Activated naive CD8-positive, alpha-beta T cell treated with anti-CD3 and anti-CD28 coated beads for 36 hours (primary cell): ENCODE measurements at regions not wholly inside any gene's neighbourhood (a gene's known extent, or its start where the extent isn't known, plus 50 kb on each side); places are given as distances from the start of the nearest gene placed in this dataset.

ENCODE experiments used
- DNase-seq: peaks from one replicate; pipeline ENCODE4 v3.0.0; 2021
- H3K27ac Mint-ChIP-seq: one replicate; pipeline ENCODE4 v1.8.0; 2022; ENCODE audit warnings: mild to moderate bottlenecking, moderate library complexity, mixed read lengths
- H3K27me3 Mint-ChIP-seq: one replicate; pipeline ENCODE4 v1.8.0; 2022; ENCODE audit warnings: mild to moderate bottlenecking, mixed read lengths
- H3K36me3 Mint-ChIP-seq: one replicate; pipeline ENCODE4 v1.8.0; 2021; ENCODE audit warnings: mild to moderate bottlenecking, mixed read lengths
- H3K4me1 Mint-ChIP-seq: one replicate; pipeline ENCODE4 v1.8.0; 2021; ENCODE audit warnings: mixed read lengths
- H3K4me3 Mint-ChIP-seq: one replicate; pipeline ENCODE4 v1.8.0; 2022; ENCODE audit warnings: mild to moderate bottlenecking, moderate library complexity, mixed read lengths
- H3K9me3 Mint-ChIP-seq: one replicate; pipeline ENCODE4 v1.8.0; 2022; ENCODE audit warnings: mixed read lengths

- no peaks in the 10 kb centered on the region for H3K9me3 Mint-ChIP-seq
- no peak for DNase-seq
- no peak overlapping the region for H3K4me3 Mint-ChIP-seq
- no peaks in the 10 kb centered on the region for H3K4me1 Mint-ChIP-seq
- no peak overlapping the region for H3K27ac Mint-ChIP-seq
- no peaks in the 10 kb centered on the region for H3K36me3 Mint-ChIP-seq
- peaks cover 3% of the 10 kb centered on the region for H3K27me3 Mint-ChIP-seq
These were observed 173.4 kb downstream of the SETD4 start for GRCh38 chr21:35886887-35887286.

- H3K9me3 Mint-ChIP-seq, result no peaks in the 10 kb centered on the region
- H3K4me3 Mint-ChIP-seq, result no peak overlapping the region
- no peaks in the 10 kb centered on the region for H3K36me3 Mint-ChIP-seq
- H3K27me3 Mint-ChIP-seq, result peaks cover 3% of the 10 kb centered on the region
- no peaks in the 10 kb centered on the region for H3K4me1 Mint-ChIP-seq
- H3K27ac Mint-ChIP-seq, result no peak overlapping the region
- no peak for DNase-seq
These were observed 174.3 kb downstream of the SETD4 start for GRCh38 chr21:35885942-35886541.

GRCh38 chr21:35882791-35883240 is 177.5 kb downstream of the SETD4 start:
- H3K27ac Mint-ChIP-seq, result no peak overlapping the region
- H3K4me3 Mint-ChIP-seq, result no peak overlapping the region
- no peaks in the 10 kb centered on the region for H3K4me1 Mint-ChIP-seq
- no peaks in the 10 kb centered on the region for H3K36me3 Mint-ChIP-seq
- H3K27me3 Mint-ChIP-seq, result peaks cover 3% of the 10 kb centered on the region
- no peak for DNase-seq
- H3K9me3 Mint-ChIP-seq, result no peaks in the 10 kb centered on the region

- Mint-ChIP-seq H3K27me3 (peaks cover 20% of the 10 kb centered on the region), H3K4me1 (no peaks in the 10 kb centered on the region), H3K36me3 (no peaks in the 10 kb centered on the region), H3K9me3 (peaks cover 1% of the 10 kb centered on the region), H3K27ac (no peak overlapping the region), H3K4me3 (no peak overlapping the region)
- no peak for DNase-seq
These were observed 186.9 kb downstream of the SETD4 start for GRCh38 chr21:35873441-35873840.

DNA sequence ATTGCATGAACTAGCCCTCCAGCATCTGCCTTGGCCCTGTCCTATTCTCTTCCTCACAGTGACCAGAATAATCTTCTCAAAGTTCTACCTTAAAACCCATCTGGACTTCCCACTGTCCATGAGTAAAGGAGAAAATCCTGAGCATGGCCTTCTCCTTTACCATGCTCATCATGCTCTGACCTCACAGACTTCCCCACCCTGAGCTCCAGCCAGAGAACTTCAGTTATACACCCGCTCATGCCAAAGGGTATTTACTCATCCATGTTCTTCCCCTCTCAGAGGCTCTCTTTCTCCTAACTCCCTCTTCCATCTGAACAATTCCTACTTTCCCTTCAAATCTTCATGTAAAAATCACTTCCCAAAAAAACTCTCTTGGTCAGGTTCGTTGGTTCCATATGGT is 188.4 kb downstream of the SETD4 start:
- Mint-ChIP-seq H3K36me3 (no peaks in the 10 kb centered on the region), H3K27ac (no peak overlapping the region), H3K4me1 (no peaks in the 10 kb centered on the region), H3K4me3 (no peak overlapping the region), H3K27me3 (peaks cover 20% of the 10 kb centered on the region), H3K9me3 (peaks cover 1% of the 10 kb centered on the region)
- no peak for DNase-seq

GRCh38 chr21:35868869-35869223 is 191.5 kb downstream of the SETD4 start:
- Mint-ChIP-seq H3K4me1 (no peaks in the 10 kb centered on the region), H3K4me3 (no peak overlapping the region), H3K27ac (no peak overlapping the region), H3K27me3 (peaks cover 15% of the 10 kb centered on the region), H3K9me3 (no peaks in the 10 kb centered on the region), H3K36me3 (no peaks in the 10 kb centered on the region)
- no peak for DNase-seq

GRCh38 chr21:35868005-35868868 is 192.1 kb downstream of the SETD4 start:
- Mint-ChIP-seq H3K27ac (no peak overlapping the region), H3K27me3 (peaks cover 15% of the 10 kb centered on the region), H3K4me3 (no peak overlapping the region), H3K4me1 (no peaks in the 10 kb centered on the region), H3K36me3 (no peaks in the 10 kb centered on the region), H3K9me3 (no peaks in the 10 kb centered on the region)
- no peak for DNase-seq

DNA sequence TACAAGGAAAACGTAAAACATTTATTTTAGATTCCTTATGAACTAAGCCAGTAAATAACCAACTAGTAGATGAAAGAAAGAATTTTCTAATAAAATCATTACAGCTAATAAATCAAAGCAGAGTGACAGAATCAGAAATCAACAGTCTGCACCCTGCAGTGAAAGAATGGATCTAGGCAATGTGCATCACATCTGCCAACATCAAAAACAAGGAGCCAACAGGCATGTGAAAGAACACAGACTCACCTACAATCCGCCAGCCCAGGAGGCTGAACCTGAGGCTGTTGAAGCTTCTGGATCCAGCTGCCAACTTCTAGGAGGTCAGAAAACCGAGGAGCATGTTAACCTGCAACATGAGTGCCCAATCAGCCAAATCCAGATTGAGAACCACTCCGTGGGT is 196.3 kb downstream of the SETD4 start:
- peaks cover 5% of the 10 kb centered on the region for H3K27me3 Mint-ChIP-seq
- DNase-seq, result no peak
- H3K4me1 Mint-ChIP-seq, result no peaks in the 10 kb centered on the region
- no peaks in the 10 kb centered on the region for H3K9me3 Mint-ChIP-seq
- H3K4me3 Mint-ChIP-seq, result no peak overlapping the region
- no peaks in the 10 kb centered on the region for H3K36me3 Mint-ChIP-seq
- H3K27ac Mint-ChIP-seq, result no peak overlapping the region

- H3K4me3 Mint-ChIP-seq, result no peak overlapping the region
- DNase-seq, result no peak
- no peaks in the 10 kb centered on the region for H3K4me1 Mint-ChIP-seq
- H3K9me3 Mint-ChIP-seq, result no peaks in the 10 kb centered on the region
- H3K27ac Mint-ChIP-seq, result no peak overlapping the region
- H3K27me3 Mint-ChIP-seq, result peaks cover 5% of the 10 kb centered on the region
- H3K36me3 Mint-ChIP-seq, result no peaks in the 10 kb centered on the region
These were observed 197.4 kb downstream of the SETD4 start for GRCh38 chr21:35862969-35863368.

GRCh38 chr21:35861661-35862060 is 198.7 kb downstream of the SETD4 start:
- Mint-ChIP-seq H3K27ac (no peak overlapping the region), H3K27me3 (peaks cover 5% of the 10 kb centered on the region), H3K9me3 (no peaks in the 10 kb centered on the region), H3K36me3 (no peaks in the 10 kb centered on the region), H3K4me3 (no peak overlapping the region), H3K4me1 (no peaks in the 10 kb centered on the region)
- no peak for DNase-seq

- H3K4me1 Mint-ChIP-seq, result no peaks in the 10 kb centered on the region
- H3K27me3 Mint-ChIP-seq, result peaks cover 5% of the 10 kb centered on the region
- H3K9me3 Mint-ChIP-seq, result no peaks in the 10 kb centered on the region
- no peak for DNase-seq
- no peak overlapping the region for H3K27ac Mint-ChIP-seq
- no peak overlapping the region for H3K4me3 Mint-ChIP-seq
- no peaks in the 10 kb centered on the region for H3K36me3 Mint-ChIP-seq
These were observed 200.0 kb downstream of the SETD4 start for GRCh38 chr21:35860189-35860869.

GRCh38 chr21:35859677-35860076 is 200.6 kb downstream of the SETD4 start:
- Mint-ChIP-seq H3K27me3 (peaks cover 5% of the 10 kb centered on the region), H3K4me3 (no peak overlapping the region), H3K9me3 (no peaks in the 10 kb centered on the region), H3K27ac (no peak overlapping the region), H3K4me1 (no peaks in the 10 kb centered on the region), H3K36me3 (no peaks in the 10 kb centered on the region)
- no peak for DNase-seq

GRCh38 chr21:35857095-35857494 is 203.2 kb downstream of the SETD4 start:
- no peak overlapping the region for H3K4me3 Mint-ChIP-seq
- H3K27ac Mint-ChIP-seq, result no peak overlapping the region
- H3K27me3 Mint-ChIP-seq, result peaks cover 15% of the 10 kb centered on the region
- DNase-seq, result no peak
- H3K4me1 Mint-ChIP-seq, result no peaks in the 10 kb centered on the region
- no peaks in the 10 kb centered on the region for H3K9me3 Mint-ChIP-seq
- no peaks in the 10 kb centered on the region for H3K36me3 Mint-ChIP-seq

DNA sequence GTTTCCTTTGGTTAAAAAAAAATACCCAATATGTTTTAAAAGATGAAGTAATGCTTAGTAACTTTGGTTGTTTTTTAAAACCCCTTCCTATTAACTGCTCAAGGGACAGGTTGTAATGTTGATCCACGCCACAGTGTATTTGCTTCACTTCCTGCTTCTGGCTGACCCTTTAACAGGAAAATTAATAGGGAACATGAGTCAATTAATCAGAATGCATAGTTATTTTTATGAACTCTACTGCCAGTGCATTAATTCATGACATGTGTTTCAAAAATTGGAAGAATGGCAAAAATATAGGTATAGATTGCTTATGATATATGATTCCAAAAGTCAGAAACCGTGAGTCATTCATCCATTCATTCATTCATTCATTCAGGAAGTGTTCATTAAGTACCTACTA is 204.8 kb downstream of the SETD4 start:
- Mint-ChIP-seq H3K36me3 (no peaks in the 10 kb centered on the region), H3K27ac (no peak overlapping the region), H3K4me1 (no peaks in the 10 kb centered on the region), H3K27me3 (peaks cover 12% of the 10 kb centered on the region), H3K9me3 (no peaks in the 10 kb centered on the region), H3K4me3 (no peak overlapping the region)
- no peak for DNase-seq

- Mint-ChIP-seq H3K27me3 (peaks cover 12% of the 10 kb centered on the region), H3K36me3 (no peaks in the 10 kb centered on the region)
These were observed 206.0 kb downstream of the SETD4 start for GRCh38 chr21:35854281-35854680.

More at GRCh38 chr21:35854281-35854680, 206.0 kb downstream of the SETD4 start:
- no peaks in the 10 kb centered on the region for H3K4me1 Mint-ChIP-seq
- H3K27ac Mint-ChIP-seq, result no peak overlapping the region
- H3K4me3 Mint-ChIP-seq, result no peak overlapping the region
- DNase-seq, result no peak
- H3K9me3 Mint-ChIP-seq, result no peaks in the 10 kb centered on the region
